ENCODE measurements at regions not wholly inside any gene's neighbourhood (a gene's known extent, or its start where the extent isn't known, plus 50 kb on each side); places are given as distances from the start of the nearest gene placed in this dataset.

DNA sequence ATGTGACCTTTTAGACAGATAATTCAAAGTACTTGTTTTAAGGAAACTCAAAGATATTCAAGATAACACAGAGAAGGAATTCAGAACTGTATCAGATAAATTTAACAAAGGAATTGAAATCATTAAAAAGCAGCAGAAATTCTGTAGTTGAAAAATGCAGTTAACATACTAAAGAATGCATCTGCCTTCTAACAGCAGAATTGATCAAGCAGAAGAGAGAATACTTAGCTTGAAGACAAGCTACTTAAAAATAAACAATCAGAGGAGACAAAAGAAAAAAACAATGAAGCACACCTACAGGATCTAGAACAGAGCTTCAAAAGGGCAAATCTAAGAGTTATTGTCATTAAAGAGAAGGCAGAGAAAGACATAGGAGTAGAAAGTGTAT, 123.0 kb upstream of the TET2 start:
- TF ChIP-seq RARB (CRISPR knock-in tag; IDR thresholded peaks at IDR 0.05) (no peak), ARNTL (CRISPR knock-in tag; IDR thresholded peaks at IDR 0.05; ENCODE audit: borderline replicate concordance, low read depth) (no peak)
- TF ChIP-seq, protein P1, sequence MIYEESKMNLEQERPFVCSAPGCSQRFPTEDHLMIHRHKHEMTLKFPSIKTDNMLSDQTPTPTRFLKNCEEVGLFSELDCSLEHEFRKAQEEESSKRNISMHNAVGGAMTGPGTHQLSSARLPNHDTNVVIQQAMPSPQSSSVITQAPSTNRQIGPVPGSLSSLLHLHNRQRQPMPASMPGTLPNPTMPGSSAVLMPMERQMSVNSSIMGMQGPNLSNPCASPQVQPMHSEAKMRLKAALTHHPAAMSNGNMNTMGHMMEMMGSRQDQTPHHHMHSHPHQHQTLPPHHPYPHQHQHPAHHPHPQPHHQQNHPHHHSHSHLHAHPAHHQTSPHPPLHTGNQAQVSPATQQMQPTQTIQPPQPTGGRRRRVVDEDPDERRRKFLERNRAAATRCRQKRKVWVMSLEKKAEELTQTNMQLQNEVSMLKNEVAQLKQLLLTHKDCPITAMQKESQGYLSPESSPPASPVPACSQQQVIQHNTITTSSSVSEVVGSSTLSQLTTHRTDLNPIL (CRISPR knock-in tag; IDR thresholded peaks at IDR 0.05; ENCODE audit: low read depth) = no peak

Data from SK-N-SH treated with all-trans-retinoic acid at 6 μM for 48 hours (cell line).